ENCODE measurements at regions not wholly inside any gene's neighbourhood (a gene's known extent, or its start where the extent isn't known, plus 50 kb on each side); places are given as distances from the start of the nearest gene placed in this dataset.

DNA sequence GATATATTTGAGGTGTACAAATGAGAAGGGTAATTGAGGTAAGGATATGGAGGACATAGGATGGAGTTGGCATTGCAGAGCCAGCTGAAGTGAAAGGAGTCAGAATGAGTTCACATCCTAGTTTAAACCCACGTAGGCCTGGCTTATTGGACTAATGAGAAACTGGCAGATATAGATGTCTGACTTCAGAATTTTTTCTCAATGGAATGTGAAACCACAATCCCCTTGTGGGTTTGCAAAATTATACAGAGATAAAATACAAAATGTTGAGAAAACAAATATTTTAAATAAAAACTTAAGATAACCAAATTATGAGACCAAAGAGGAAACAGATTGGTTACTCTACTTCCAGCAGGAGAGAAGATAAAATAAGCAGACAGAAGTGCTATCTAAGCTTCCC is 277.4 kb upstream of the LRRC7 start:
- H3F3A ChIP-seq (ENCODE audit: insufficient read depth, low read length): no peaks in the 10 kb centered on the region
- H3K4me3 ChIP-seq (ENCODE audit: low read depth, low read length, poor library complexity, severe bottlenecking): no peak overlapping the region
- no peaks in the 10 kb centered on the region for H3K9me3 ChIP-seq (ENCODE audit: low read length)
- no peak overlapping the region for H2AFZ ChIP-seq (ENCODE audit: low read length)
- H4K20me1 ChIP-seq (ENCODE audit: insufficient read depth, low read length): no peaks in the 10 kb centered on the region
- no peak overlapping the region for H3K9ac ChIP-seq (ENCODE audit: low read length)
- no peaks in the 10 kb centered on the region for H3K79me2 ChIP-seq (ENCODE audit: insufficient read depth, low read length)
- H3K27me3 ChIP-seq (ENCODE audit: insufficient read depth, low read length): no peaks in the 10 kb centered on the region
- H3K27ac ChIP-seq (ENCODE audit: low read depth, low read length, poor library complexity, severe bottlenecking): no peak overlapping the region
- no peaks in the 10 kb centered on the region for H3K4me1 ChIP-seq (ENCODE audit: insufficient read depth, low read length, severe bottlenecking)
- no peaks in the 10 kb centered on the region for H3K9me2 ChIP-seq (ENCODE audit: low read depth, low read length)
- TF ChIP-seq EZH2 (IDR thresholded peaks at IDR 0.05; ENCODE audit: borderline replicate concordance, low read length): no peak
- TF ChIP-seq, protein P1, sequence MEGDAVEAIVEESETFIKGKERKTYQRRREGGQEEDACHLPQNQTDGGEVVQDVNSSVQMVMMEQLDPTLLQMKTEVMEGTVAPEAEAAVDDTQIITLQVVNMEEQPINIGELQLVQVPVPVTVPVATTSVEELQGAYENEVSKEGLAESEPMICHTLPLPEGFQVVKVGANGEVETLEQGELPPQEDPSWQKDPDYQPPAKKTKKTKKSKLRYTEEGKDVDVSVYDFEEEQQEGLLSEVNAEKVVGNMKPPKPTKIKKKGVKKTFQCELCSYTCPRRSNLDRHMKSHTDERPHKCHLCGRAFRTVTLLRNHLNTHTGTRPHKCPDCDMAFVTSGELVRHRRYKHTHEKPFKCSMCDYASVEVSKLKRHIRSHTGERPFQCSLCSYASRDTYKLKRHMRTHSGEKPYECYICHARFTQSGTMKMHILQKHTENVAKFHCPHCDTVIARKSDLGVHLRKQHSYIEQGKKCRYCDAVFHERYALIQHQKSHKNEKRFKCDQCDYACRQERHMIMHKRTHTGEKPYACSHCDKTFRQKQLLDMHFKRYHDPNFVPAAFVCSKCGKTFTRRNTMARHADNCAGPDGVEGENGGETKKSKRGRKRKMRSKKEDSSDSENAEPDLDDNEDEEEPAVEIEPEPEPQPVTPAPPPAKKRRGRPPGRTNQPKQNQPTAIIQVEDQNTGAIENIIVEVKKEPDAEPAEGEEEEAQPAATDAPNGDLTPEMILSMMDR (IDR thresholded peaks at IDR 0.05; ENCODE audit: low read length): no peak
- no peaks in the 10 kb centered on the region for H3K36me3 ChIP-seq (ENCODE audit: insufficient read depth, low read length)
- no peak overlapping the region for H3K4me2 ChIP-seq (ENCODE audit: low read length)

DNA sequence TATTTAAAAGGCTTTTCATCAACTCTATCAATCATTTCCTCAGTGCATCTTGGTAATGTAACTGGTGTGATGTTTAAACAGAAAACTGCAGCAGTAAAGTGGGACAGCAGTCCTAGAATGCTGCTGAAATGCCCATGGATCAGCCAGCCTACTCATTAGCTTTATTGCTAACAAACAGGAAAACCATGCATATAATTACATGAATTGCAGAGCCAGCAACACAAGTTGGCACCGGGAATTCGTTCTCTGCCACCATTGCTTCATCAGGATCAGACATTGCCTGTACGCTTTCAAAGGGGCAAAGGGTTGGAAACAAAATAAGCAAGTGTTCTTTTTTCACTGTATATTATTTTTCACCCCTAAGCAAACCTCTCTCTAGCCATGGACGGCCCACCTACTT is 276.2 kb upstream of the LRRC7 start:
- H3K9ac ChIP-seq (ENCODE audit: low read length): no peak overlapping the region
- H3K79me2 ChIP-seq (ENCODE audit: insufficient read depth, low read length): no peaks in the 10 kb centered on the region
- H3K4me1 ChIP-seq (ENCODE audit: insufficient read depth, low read length, severe bottlenecking): no peaks in the 10 kb centered on the region
- H3K4me2 ChIP-seq (ENCODE audit: low read length): no peak overlapping the region
- H3K9me3 ChIP-seq (ENCODE audit: low read length): no peaks in the 10 kb centered on the region
- no peak overlapping the region for H3K4me3 ChIP-seq (ENCODE audit: low read depth, low read length, poor library complexity, severe bottlenecking)
- no peaks in the 10 kb centered on the region for H3F3A ChIP-seq (ENCODE audit: insufficient read depth, low read length)
- H3K9me2 ChIP-seq (ENCODE audit: low read depth, low read length): no peaks in the 10 kb centered on the region
- no peaks in the 10 kb centered on the region for H3K36me3 ChIP-seq (ENCODE audit: insufficient read depth, low read length)
- H4K20me1 ChIP-seq (ENCODE audit: insufficient read depth, low read length): no peaks in the 10 kb centered on the region
- no peaks in the 10 kb centered on the region for H3K27me3 ChIP-seq (ENCODE audit: insufficient read depth, low read length)
- H3K27ac ChIP-seq (ENCODE audit: low read depth, low read length, poor library complexity, severe bottlenecking): no peak overlapping the region
- TF ChIP-seq, protein P1 (IDR thresholded peaks at IDR 0.05; ENCODE audit: low read length): no peak
- TF ChIP-seq EZH2 (IDR thresholded peaks at IDR 0.05; ENCODE audit: borderline replicate concordance, low read length): no peak
- no peak overlapping the region for H2AFZ ChIP-seq (ENCODE audit: low read length)

DNA sequence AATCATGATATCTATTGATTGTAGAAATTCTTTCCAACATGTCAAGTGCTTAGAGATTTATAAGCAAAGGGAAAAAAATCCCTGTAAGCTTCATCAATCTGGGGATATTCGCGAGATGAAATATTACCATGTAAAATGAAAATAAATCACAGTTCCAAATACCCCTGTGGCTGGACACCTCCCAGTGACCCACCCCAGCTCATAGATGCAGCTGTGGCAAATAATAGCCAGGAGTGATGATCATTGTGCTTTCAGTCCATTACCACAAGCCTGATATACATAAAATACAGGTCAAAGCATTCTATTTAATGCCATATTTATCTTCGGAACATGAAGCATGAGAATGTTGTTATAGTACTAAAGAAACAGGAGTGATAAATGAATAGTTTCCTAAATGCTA is 274.9 kb upstream of the LRRC7 start:
- H3K4me2 ChIP-seq (ENCODE audit: low read length): no peak overlapping the region
- no peaks in the 10 kb centered on the region for H3K27me3 ChIP-seq (ENCODE audit: insufficient read depth, low read length)
- TF ChIP-seq, protein P1 (IDR thresholded peaks at IDR 0.05; ENCODE audit: low read length): no peak
- TF ChIP-seq EZH2 (IDR thresholded peaks at IDR 0.05; ENCODE audit: borderline replicate concordance, low read length): no peak
- no peaks in the 10 kb centered on the region for H3K4me1 ChIP-seq (ENCODE audit: insufficient read depth, low read length, severe bottlenecking)
- no peak overlapping the region for H3K9ac ChIP-seq (ENCODE audit: low read length)
- no peaks in the 10 kb centered on the region for H3K79me2 ChIP-seq (ENCODE audit: insufficient read depth, low read length)
- H3K9me3 ChIP-seq (ENCODE audit: low read length): no peaks in the 10 kb centered on the region
- no peak overlapping the region for H3K4me3 ChIP-seq (ENCODE audit: low read depth, low read length, poor library complexity, severe bottlenecking)
- H4K20me1 ChIP-seq (ENCODE audit: insufficient read depth, low read length): no peaks in the 10 kb centered on the region
- no peak overlapping the region for H2AFZ ChIP-seq (ENCODE audit: low read length)
- no peak overlapping the region for H3K27ac ChIP-seq (ENCODE audit: low read depth, low read length, poor library complexity, severe bottlenecking)
- H3F3A ChIP-seq (ENCODE audit: insufficient read depth, low read length): no peaks in the 10 kb centered on the region
- no peaks in the 10 kb centered on the region for H3K36me3 ChIP-seq (ENCODE audit: insufficient read depth, low read length)
- no peaks in the 10 kb centered on the region for H3K9me2 ChIP-seq (ENCODE audit: low read depth, low read length)
